H9 (cell line): ENCODE measurements at regions not wholly inside any gene's neighbourhood (a gene's known extent, or its start where the extent isn't known, plus 50 kb on each side); places are given as distances from the start of the nearest gene placed in this dataset.

Source experiments
- DNase-seq: peaks from one replicate; pipeline ENCODE4 v3.0.0-alpha.2; 2017
- H2AFZ ChIP-seq: one replicate; pipeline ENCODE4 v1.6.1; 2013; ENCODE audit warnings: mild to moderate bottlenecking, low read length, control low read depth, moderate library complexity
- H2AK5ac ChIP-seq: 2 replicates; pipeline ENCODE4 v1.6.1; 2013; ENCODE audit warnings: low read length, control low read depth, mixed read lengths; ENCODE audit not compliant: insufficient read length
- H2BK120ac ChIP-seq: one replicate; pipeline ENCODE4 v1.6.1; 2013; ENCODE audit warnings: low read depth, mild to moderate bottlenecking, low read length, control low read depth, inconsistent platforms; ENCODE audit not compliant: poor library complexity, severe bottlenecking
- H2BK12ac ChIP-seq: 2 replicates; pipeline ENCODE4 v1.6.1; 2013; ENCODE audit warnings: low read length, control low read depth, mixed read lengths, low read depth; ENCODE audit not compliant: insufficient read length
- H2BK15ac ChIP-seq: 2 replicates; pipeline ENCODE4 v1.6.1; 2013; ENCODE audit warnings: low read depth, low read length, control low read depth
- H2BK20ac ChIP-seq: one replicate; pipeline ENCODE4 v1.6.1; 2013; ENCODE audit warnings: low read depth, mild to moderate bottlenecking, low read length, control low read depth, inconsistent platforms; ENCODE audit not compliant: poor library complexity, severe bottlenecking
- H2BK5ac ChIP-seq: 2 replicates; pipeline ENCODE4 v1.6.1; 2013; ENCODE audit warnings: low read length, control low read depth, mixed read lengths; ENCODE audit not compliant: insufficient read length
- H3K14ac ChIP-seq: 2 replicates; pipeline ENCODE4 v1.6.1; 2013; ENCODE audit warnings: low read length, control low read depth; ENCODE audit not compliant: insufficient read depth
- H3K18ac ChIP-seq: 2 replicates; pipeline ENCODE4 v1.6.1; 2013; ENCODE audit warnings: low read depth, mild to moderate bottlenecking, mixed read lengths, low read length, control low read depth; ENCODE audit not compliant: insufficient read length
- H3K23ac ChIP-seq: 2 replicates; pipeline ENCODE4 v1.6.1; 2013; ENCODE audit warnings: low read length, control low read depth, mixed read lengths, low read depth; ENCODE audit not compliant: insufficient read length
- H3K23me2 ChIP-seq: 2 replicates; pipeline ENCODE4 v1.6.1; 2013; ENCODE audit warnings: low read depth, mild to moderate bottlenecking, mixed read lengths, low read length, control low read depth; ENCODE audit not compliant: insufficient read length, poor library complexity, severe bottlenecking
- H3K27ac ChIP-seq: 2 replicates; pipeline ENCODE4 v1.5.1; 2013; ENCODE audit warnings: low read length, control low read depth, mixed read lengths, low read depth; ENCODE audit not compliant: insufficient read length
- H3K27me3 ChIP-seq: 2 replicates; pipeline ENCODE4 v1.6.1; 2013; ENCODE audit warnings: low read length, control low read depth, inconsistent platforms; ENCODE audit not compliant: insufficient read depth
- H3K4ac ChIP-seq: 2 replicates; pipeline ENCODE4 v1.6.1; 2013; ENCODE audit warnings: low read depth, mild to moderate bottlenecking, control low read depth, inconsistent platforms, low read length, moderate library complexity
- H3K4me1 ChIP-seq: 2 replicates; pipeline ENCODE4 v1.6.1; 2013; ENCODE audit warnings: low read length, control low read depth, inconsistent platforms; ENCODE audit not compliant: insufficient read depth
- H3K4me2 ChIP-seq: 2 replicates; pipeline ENCODE4 v1.6.1; 2013; ENCODE audit warnings: low read length, control low read depth, mixed read lengths; ENCODE audit not compliant: insufficient read length, insufficient read depth
- H3K56ac ChIP-seq: 2 replicates; pipeline ENCODE4 v1.6.1; 2013; ENCODE audit warnings: low read depth, mild to moderate bottlenecking, mixed read lengths, low read length, control low read depth; ENCODE audit not compliant: insufficient read length
- H3K79me1 ChIP-seq: 2 replicates; pipeline ENCODE4 v1.6.1; 2013; ENCODE audit warnings: low read depth, mild to moderate bottlenecking, moderate library complexity, low read length, control low read depth, inconsistent platforms; ENCODE audit not compliant: insufficient read depth, poor library complexity, severe bottlenecking
- H3K79me2 ChIP-seq: 2 replicates; pipeline ENCODE4 v1.6.1; 2013; ENCODE audit warnings: low read length, control low read depth, inconsistent platforms; ENCODE audit not compliant: insufficient read depth
- H3K9ac ChIP-seq: 2 replicates; pipeline ENCODE4 v1.6.1; 2013; ENCODE audit warnings: low read length, control low read depth, mixed read lengths; ENCODE audit not compliant: insufficient read length; ENCODE audit errors: extremely low read depth
- H3K9me3 ChIP-seq: one replicate; pipeline ENCODE4 v1.6.1; 2013; ENCODE audit warnings: low read depth, low read length, inconsistent platforms; ENCODE audit not compliant: control insufficient read depth
- H3T11ph ChIP-seq: one replicate; pipeline ENCODE4 v1.6.1; 2013; ENCODE audit warnings: mild to moderate bottlenecking, low read length, control low read depth, inconsistent platforms
- H4K20me1 ChIP-seq: one replicate; pipeline ENCODE4 v1.6.1; 2013; ENCODE audit not compliant: control insufficient read depth, insufficient read length, insufficient read depth
- H4K5ac ChIP-seq: 2 replicates; pipeline ENCODE4 v1.6.1; 2013; ENCODE audit warnings: low read depth, mild to moderate bottlenecking, mixed read lengths, low read length, control low read depth; ENCODE audit not compliant: insufficient read length
- H4K8ac ChIP-seq: replicated peaks from 2 replicates; pipeline ENCODE4 v1.6.1; 2013; ENCODE audit warnings: low read length, control low read depth, mixed read lengths, low read depth; ENCODE audit not compliant: insufficient read length
- H4K91ac ChIP-seq: 2 replicates; pipeline ENCODE4 v1.6.1; 2013; ENCODE audit warnings: low read depth, mild to moderate bottlenecking, moderate library complexity, mixed read lengths, low read length, control low read depth; ENCODE audit not compliant: insufficient read length
- H3K27ac Mint-ChIP-seq, 3 experiments: 2 replicates in 2 of 3; 3 replicates in 1 of 3; pipeline ENCODE4 v1.8.0; 2020 to 2021; ENCODE audit warnings: mixed read lengths in 3 of 3, mild to moderate bottlenecking in 1 of 3, moderate library complexity in 1 of 3
- H3K27me3 Mint-ChIP-seq: 2 replicates; pipeline ENCODE4 v1.8.0; 2021; ENCODE audit warnings: low read depth, mild to moderate bottlenecking, moderate library complexity, mixed read lengths
- H3K36me3 Mint-ChIP-seq, 3 experiments: 2 replicates in 2 of 3; 3 replicates in 1 of 3; pipeline ENCODE4 v1.8.0; 2020 to 2021; ENCODE audit warnings: low read depth in 3 of 3, mixed read lengths in 3 of 3; ENCODE audit not compliant: insufficient read depth in 1 of 3
- H3K4me1 Mint-ChIP-seq, 2 experiments: 2 replicates each; pipeline ENCODE4 v1.8.0; 2020; ENCODE audit warnings: mixed read lengths in 2 of 2
- H3K4me3 Mint-ChIP-seq, 2 experiments: 2 replicates in 1 of 2; 3 replicates in 1 of 2; pipeline ENCODE4 v1.8.0; 2020 to 2021; ENCODE audit warnings: mild to moderate bottlenecking in 2 of 2, mixed read lengths in 2 of 2, moderate library complexity in 1 of 2
- H3K9me3 Mint-ChIP-seq, 2 experiments: 2 replicates in 1 of 2; 3 replicates in 1 of 2; pipeline ENCODE4 v1.8.0; 2020; ENCODE audit warnings: mild to moderate bottlenecking in 2 of 2, mixed read lengths in 2 of 2, moderate library complexity in 1 of 2
- WGBS: extraction: QIAGEN DNeasy Blood & Tissue Kit; methylation state at CpG from one replicate; pipeline ENCODE4 v1.1.7; 2013; ENCODE audit warnings: missing lambda C conversion rate, low lambda C conversion rate, mixed read lengths; ENCODE audit not compliant: insufficient read length; ENCODE audit errors: extremely low coverage; 5-methylcytosine and 5-hydroxymethylcytosine counted together
- TF ChIP-seq, protein P1 (sequence below): fragments of 200-600 bp; sonication (generic); conservative IDR thresholded peaks from 3 replicates; pipeline ENCODE4 v1.8.0; 2021; ENCODE audit warnings: antibody characterized with exemption, mild to moderate bottlenecking

DNA sequence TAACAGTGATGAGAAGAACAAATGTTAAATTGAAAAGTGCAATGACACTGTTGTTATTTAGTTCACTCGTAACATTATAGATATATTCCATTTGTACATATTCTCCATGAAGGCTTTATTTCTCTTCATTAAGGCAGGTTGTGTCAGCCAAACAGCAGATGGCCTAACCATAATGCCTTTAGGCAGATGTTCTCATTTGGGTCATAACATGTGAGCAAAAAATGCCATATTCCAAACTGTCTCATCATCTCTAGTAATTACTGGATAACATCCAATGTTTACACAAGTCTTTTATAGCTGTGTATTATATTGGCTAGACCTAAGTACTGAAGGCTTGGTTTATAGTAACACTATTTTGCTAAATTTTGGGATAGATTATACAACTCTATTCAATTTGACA, 87.2 kb upstream of the CHODL start:
- Mint-ChIP-seq H3K4me1 (peaks cover 19 to 23% of the 10 kb centered on the region in 2 experiments), H3K27me3 (no peaks in the 10 kb centered on the region), H3K4me3 (no peak overlapping the region), H3K36me3 (peaks cover 2 to 16% (median 6%) of the 10 kb centered on the region in 3 experiments; a peak in 3 of 7 replicates), H3K9me3 (peaks cover 5 to 6% of the 10 kb centered on the region in 2 experiments; a peak in 4 of 5 replicates), H3K27ac (no peak overlapping the region)
- H3K27ac ChIP-seq = no peak overlapping the region
- no peak overlapping the region for H3K4ac ChIP-seq
- H3K4me1 ChIP-seq = peaks cover 4% of the 10 kb centered on the region; the same call in 1 of the 2 replicates
- no peaks in the 10 kb centered on the region for H3K27me3 ChIP-seq
- H2BK12ac ChIP-seq = no peak overlapping the region
- H3K56ac ChIP-seq = no peak overlapping the region
- no peak overlapping the region for H2AK5ac ChIP-seq
- no peak overlapping the region for H3K14ac ChIP-seq
- H2AFZ ChIP-seq = no peak overlapping the region
- H3K9ac ChIP-seq = no peak overlapping the region
- no peak overlapping the region for H4K8ac ChIP-seq
- no peaks in the 10 kb centered on the region for H3K79me1 ChIP-seq
- H3K23ac ChIP-seq = no peak overlapping the region
- no peaks in the 10 kb centered on the region for H3K23me2 ChIP-seq
- H3K4me2 ChIP-seq = no peak overlapping the region
- no peak overlapping the region for H2BK15ac ChIP-seq
- no peak overlapping the region for H4K91ac ChIP-seq
- H3K79me2 ChIP-seq = no peaks in the 10 kb centered on the region
- H3K18ac ChIP-seq = no peak overlapping the region
- TF ChIP-seq, protein P1, sequence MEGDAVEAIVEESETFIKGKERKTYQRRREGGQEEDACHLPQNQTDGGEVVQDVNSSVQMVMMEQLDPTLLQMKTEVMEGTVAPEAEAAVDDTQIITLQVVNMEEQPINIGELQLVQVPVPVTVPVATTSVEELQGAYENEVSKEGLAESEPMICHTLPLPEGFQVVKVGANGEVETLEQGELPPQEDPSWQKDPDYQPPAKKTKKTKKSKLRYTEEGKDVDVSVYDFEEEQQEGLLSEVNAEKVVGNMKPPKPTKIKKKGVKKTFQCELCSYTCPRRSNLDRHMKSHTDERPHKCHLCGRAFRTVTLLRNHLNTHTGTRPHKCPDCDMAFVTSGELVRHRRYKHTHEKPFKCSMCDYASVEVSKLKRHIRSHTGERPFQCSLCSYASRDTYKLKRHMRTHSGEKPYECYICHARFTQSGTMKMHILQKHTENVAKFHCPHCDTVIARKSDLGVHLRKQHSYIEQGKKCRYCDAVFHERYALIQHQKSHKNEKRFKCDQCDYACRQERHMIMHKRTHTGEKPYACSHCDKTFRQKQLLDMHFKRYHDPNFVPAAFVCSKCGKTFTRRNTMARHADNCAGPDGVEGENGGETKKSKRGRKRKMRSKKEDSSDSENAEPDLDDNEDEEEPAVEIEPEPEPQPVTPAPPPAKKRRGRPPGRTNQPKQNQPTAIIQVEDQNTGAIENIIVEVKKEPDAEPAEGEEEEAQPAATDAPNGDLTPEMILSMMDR = no peak
- no peaks in the 10 kb centered on the region for H4K20me1 ChIP-seq
- no CpG with 5 or more reads among the region's 1 CpG for WGBS
- H4K5ac ChIP-seq = no peak overlapping the region
- no peak for DNase-seq
- no peak overlapping the region for H3T11ph ChIP-seq
- H2BK20ac ChIP-seq = no peak overlapping the region
- no peak overlapping the region for H2BK5ac ChIP-seq
- H3K9me3 ChIP-seq = no peaks in the 10 kb centered on the region
- no peak overlapping the region for H2BK120ac ChIP-seq
